ENCODE measurements at regions not wholly inside any gene's neighbourhood (a gene's known extent, or its start where the extent isn't known, plus 50 kb on each side); places are given as distances from the start of the nearest gene placed in this dataset.

- DNase-seq, result no peak
Observed at GRCh38 chr5:87868792-87869191, 399.9 kb downstream of the TMEM161B start.

- DNase-seq, result no peak
Observed at GRCh38 chr5:87867281-87867680, 401.4 kb downstream of the TMEM161B start.

- no peak for DNase-seq
Observed at GRCh38 chr5:87853541-87853940, 415.1 kb downstream of the TMEM161B start.

- DNase-seq, result no peak
Observed at GRCh38 chr5:87851603-87852002, 417.0 kb downstream of the TMEM161B start.

GRCh38 chr5:87850843-87851242, 417.8 kb downstream of the TMEM161B start:
- DNase-seq, result no peak

- no peak for DNase-seq
Observed at GRCh38 chr5:87845734-87846133, 422.9 kb downstream of the TMEM161B start.

GRCh38 chr5:87844866-87845265, 423.8 kb downstream of the TMEM161B start:
- no peak for DNase-seq

GRCh38 chr5:87844449-87844848, 424.2 kb downstream of the TMEM161B start:
- no peak for DNase-seq

GRCh38 chr5:87836696-87837095, 424.0 kb upstream of the CCNH start:
- no peak for DNase-seq

GRCh38 chr5:87831499-87831898, 418.8 kb upstream of the CCNH start:
- no peak for DNase-seq

- DNase-seq, result peak; percentile 5
Observed at GRCh38 chr5:87829217-87829551, 416.5 kb upstream of the CCNH start.

GRCh38 chr5:87828545-87829216, 416.0 kb upstream of the CCNH start:
- DNase-seq, result no peak

GRCh38 chr5:87827539-87827938, 414.8 kb upstream of the CCNH start:
- peak; percentile 17 for DNase-seq

- DNase-seq, result no peak
Observed at GRCh38 chr5:87826507-87826906, 413.8 kb upstream of the CCNH start.

- DNase-seq, result no peak
Observed at GRCh38 chr5:87825583-87825982, 412.9 kb upstream of the CCNH start.

GRCh38 chr5:87807783-87808182, 395.1 kb upstream of the CCNH start:
- no peak for DNase-seq

GRCh38 chr5:87803352-87803751, 390.6 kb upstream of the CCNH start:
- DNase-seq, result no peak

GRCh38 chr5:87791869-87792268, 379.1 kb upstream of the CCNH start:
- no peak for DNase-seq

- DNase-seq, result no peak
Observed at GRCh38 chr5:87788416-87788815, 375.7 kb upstream of the CCNH start.

GRCh38 chr5:87787625-87788256, 375.0 kb upstream of the CCNH start:
- no peak for DNase-seq

- DNase-seq, result no peak
Observed at GRCh38 chr5:87787086-87787485, 374.4 kb upstream of the CCNH start.

- no peak for DNase-seq
Observed at GRCh38 chr5:87786471-87786870, 373.7 kb upstream of the CCNH start.

- DNase-seq, result no peak
Observed at GRCh38 chr5:87785554-87786335, 373.0 kb upstream of the CCNH start.
